Transverse colon (tissue), 1 donor: ENCODE measurements at regions not wholly inside any gene's neighbourhood (a gene's known extent, or its start where the extent isn't known, plus 50 kb on each side); places are given as distances from the start of the nearest gene placed in this dataset.

Source experiments
- EP300 ChIP-seq: sonication (generic); formaldehyde crosslinking; IDR thresholded peaks from one replicate; pipeline ENCODE4 v1.6.1; 2017; ENCODE audit warnings: antibody characterized with exemption, low read depth
- POLR2A ChIP-seq: fragments of 450-650 bp; IDR thresholded peaks from one replicate; pipeline ENCODE4 v1.6.1; 2016; ENCODE audit warnings: antibody characterized with exemption, mild to moderate bottlenecking, moderate library complexity

DNA sequence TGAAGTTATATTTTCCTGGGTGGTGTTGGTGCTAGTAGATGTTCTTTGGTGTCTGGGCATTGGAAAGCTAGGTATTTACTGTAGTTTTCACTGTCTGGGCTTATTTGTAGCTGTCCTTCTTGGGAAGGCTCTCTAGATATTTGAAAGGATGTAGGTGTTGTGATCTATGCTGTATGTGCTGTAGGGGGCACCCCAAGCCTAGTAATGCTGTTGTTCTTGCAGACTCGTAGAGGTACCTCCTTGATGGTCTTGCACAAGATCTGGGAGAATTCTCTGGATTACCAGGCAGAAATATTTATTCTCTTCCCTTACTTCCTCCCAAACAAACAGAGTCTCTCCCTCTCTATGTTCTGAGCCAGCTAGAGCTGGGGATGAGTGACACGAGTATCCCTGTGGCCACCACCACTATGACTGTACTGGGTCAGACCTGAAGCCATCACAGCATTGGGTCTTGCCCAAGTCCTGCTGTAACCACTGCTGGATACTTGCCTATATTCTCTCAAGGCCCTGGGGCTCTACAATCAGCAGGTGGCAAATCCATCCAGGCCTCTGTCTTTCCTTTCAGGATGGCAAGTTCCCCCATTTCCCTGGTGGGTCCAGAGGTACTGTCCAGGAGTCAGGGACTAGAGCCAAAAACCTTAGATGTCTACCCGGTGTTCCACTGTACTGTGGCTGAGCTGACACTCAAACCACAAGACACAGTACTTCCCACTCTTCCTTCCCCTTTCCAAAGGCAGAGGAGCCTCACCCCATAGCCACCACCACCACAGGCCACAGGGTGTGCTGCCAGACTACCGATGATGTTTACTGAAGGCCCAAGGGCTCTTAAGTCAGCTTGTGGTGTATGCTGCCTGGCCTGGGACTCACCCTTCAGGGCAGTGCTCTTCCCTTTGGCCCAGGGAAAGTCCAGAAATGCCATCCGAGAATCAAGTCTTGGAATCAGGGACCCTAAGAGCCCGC, 195.2 kb upstream of the DPPA4 start:
- TF ChIP-seq EP300, result no peak
- no peak for TF ChIP-seq POLR2A
